Trophoblast cell (in vitro differentiated cells and primary cell): ENCODE measurements at regions not wholly inside any gene's neighbourhood (a gene's known extent, or its start where the extent isn't known, plus 50 kb on each side); places are given as distances from the start of the nearest gene placed in this dataset.

ENCODE experiments used
- DNase-seq, 2 donors: peaks; one replicate each; pipeline ENCODE4 v3.0.0-alpha.2; 2016
- H2AFZ ChIP-seq: 2 replicates; pipeline ENCODE4 v1.6.1; 2013; ENCODE audit warnings: low read length, moderate library complexity, mild to moderate bottlenecking; ENCODE audit not compliant: insufficient read depth, poor library complexity
- H2AK5ac ChIP-seq: 2 replicates; pipeline ENCODE4 v1.6.1; 2013; ENCODE audit warnings: mild to moderate bottlenecking, low read length
- H2BK120ac ChIP-seq: 2 replicates; pipeline ENCODE4 v1.6.1; 2013; ENCODE audit warnings: low read length, mild to moderate bottlenecking, moderate library complexity; ENCODE audit not compliant: insufficient read depth, poor library complexity
- H2BK12ac ChIP-seq: 2 replicates; pipeline ENCODE4 v1.6.1; 2013; ENCODE audit warnings: mild to moderate bottlenecking, low read length, moderate library complexity
- H2BK5ac ChIP-seq: 2 replicates; pipeline ENCODE4 v1.6.1; 2013; ENCODE audit warnings: low read length, low read depth, moderate library complexity, mild to moderate bottlenecking; ENCODE audit not compliant: poor library complexity
- H3K14ac ChIP-seq: 2 replicates; pipeline ENCODE4 v1.6.1; 2013; ENCODE audit warnings: mild to moderate bottlenecking, low read length
- H3K18ac ChIP-seq: 2 replicates; pipeline ENCODE4 v1.6.1; 2013; ENCODE audit warnings: mild to moderate bottlenecking, low read length
- H3K23ac ChIP-seq: 2 replicates; pipeline ENCODE4 v1.6.1; 2013; ENCODE audit warnings: low read length
- H3K27ac ChIP-seq: 2 replicates; pipeline ENCODE4 v1.5.1; 2013; ENCODE audit warnings: low read depth, mild to moderate bottlenecking, inconsistent platforms, low read length, moderate library complexity
- H3K27me3 ChIP-seq: 2 replicates; pipeline ENCODE4 v1.6.1; 2013; ENCODE audit warnings: inconsistent platforms, mild to moderate bottlenecking, low read length, moderate library complexity; ENCODE audit not compliant: insufficient read depth
- H3K36me3 ChIP-seq, 2 experiments: 1 replicate in 1 of 2; 2 replicates in 1 of 2; pipeline ENCODE4 v1.6.1; 2013; ENCODE audit warnings: low read length in 2 of 2, mild to moderate bottlenecking in 2 of 2, moderate library complexity in 1 of 2; ENCODE audit not compliant: insufficient read depth in 2 of 2, control insufficient read depth in 1 of 2
- H3K4ac ChIP-seq: 2 replicates; pipeline ENCODE4 v1.6.1; 2013; ENCODE audit warnings: low read depth, mild to moderate bottlenecking, low read length, moderate library complexity
- H3K4me1 ChIP-seq, 2 experiments: 1 replicate in 1 of 2; 2 replicates in 1 of 2; pipeline ENCODE4 v1.6.1; 2013; ENCODE audit warnings: low read length in 2 of 2, mild to moderate bottlenecking in 2 of 2, moderate library complexity in 1 of 2; ENCODE audit not compliant: insufficient read depth in 2 of 2, control insufficient read depth in 1 of 2
- H3K4me2 ChIP-seq: 2 replicates; pipeline ENCODE4 v1.6.1; 2013; ENCODE audit warnings: inconsistent platforms, mild to moderate bottlenecking, low read length, moderate library complexity
- H3K4me3 ChIP-seq: 2 replicates; pipeline ENCODE4 v1.5.1; 2013; ENCODE audit warnings: mild to moderate bottlenecking, low read depth, low read length, inconsistent platforms
- H3K79me1 ChIP-seq: one replicate; pipeline ENCODE4 v1.6.1; 2013; ENCODE audit warnings: low read length
- H3K79me2 ChIP-seq: 2 replicates; pipeline ENCODE4 v1.6.1; 2013; ENCODE audit warnings: low read length, mild to moderate bottlenecking; ENCODE audit not compliant: control insufficient read depth, insufficient read depth, poor library complexity
- H3K9ac ChIP-seq: 2 replicates; pipeline ENCODE4 v1.6.1; 2013; ENCODE audit warnings: mild to moderate bottlenecking, low read length
- H3K9me3 ChIP-seq: 2 replicates; pipeline ENCODE4 v1.6.1; 2013; ENCODE audit warnings: low read depth, mild to moderate bottlenecking, control low read depth, inconsistent platforms, low read length; ENCODE audit not compliant: insufficient read depth
- H4K12ac ChIP-seq: 2 replicates; pipeline ENCODE4 v1.6.1; 2013; ENCODE audit warnings: low read depth, mild to moderate bottlenecking, low read length, moderate library complexity
- H4K8ac ChIP-seq: 2 replicates; pipeline ENCODE4 v1.6.1; 2013; ENCODE audit warnings: low read depth, mild to moderate bottlenecking, low read length, moderate library complexity
- H4K91ac ChIP-seq: one replicate; pipeline ENCODE4 v1.6.1; 2013; ENCODE audit warnings: low read depth, mild to moderate bottlenecking, low read length, moderate library complexity
- WGBS: extraction: QIAGEN DNeasy Blood & Tissue Kit; methylation state at CpG from one replicate; pipeline ENCODE4 v1.1.7; 2013; ENCODE audit warnings: missing lambda C conversion rate; ENCODE audit not compliant: insufficient read length, insufficient coverage; ENCODE audit errors: extremely low coverage; 5-methylcytosine and 5-hydroxymethylcytosine counted together

DNA sequence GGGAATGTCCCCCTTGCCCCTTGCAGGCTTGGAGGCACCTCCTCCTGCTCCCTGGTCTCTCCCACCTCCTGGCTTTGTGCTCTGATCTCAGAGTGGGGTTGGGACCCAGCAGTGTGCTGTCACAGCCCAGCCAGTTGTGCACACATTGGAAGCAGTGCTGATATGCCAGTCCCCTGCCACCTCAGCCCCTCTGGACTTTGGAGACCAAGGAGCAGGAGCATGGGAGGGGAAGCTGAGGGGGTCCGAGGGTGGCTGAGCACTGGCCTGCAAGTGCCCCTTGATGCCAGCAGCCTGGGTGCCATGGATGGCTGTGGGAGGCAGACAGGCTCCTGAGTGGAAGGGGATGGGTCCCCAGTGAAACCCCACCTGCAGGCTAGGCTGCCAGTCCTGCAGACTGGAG, 235.4 kb downstream of the ZNF716 start:
- no CpG with 5 or more reads among the region's 1 CpG for WGBS
- Histone ChIP-seq H3K4ac (no peak overlapping the region), H3K23ac (no peak overlapping the region), H4K12ac (no peak overlapping the region), H3K4me3 (no peak overlapping the region), H2AFZ (no peak overlapping the region), H3K4me1 (no peaks in the 10 kb centered on the region), H3K4me2 (no peak overlapping the region), H2AK5ac (no peak overlapping the region), H3K79me2 (no peaks in the 10 kb centered on the region), H3K79me1 (no peaks in the 10 kb centered on the region), H3K27ac (no peak overlapping the region), H3K9me3 (peaks cover 7% of the 10 kb centered on the region), H3K18ac (no peak overlapping the region), H2BK5ac (no peak overlapping the region), H3K27me3 (no peaks in the 10 kb centered on the region), H2BK12ac (no peak overlapping the region), H3K36me3 (no peaks in the 10 kb centered on the region), H3K9ac (no peak overlapping the region), H2BK120ac (no peak overlapping the region), H4K91ac (no peak overlapping the region), H3K14ac (no peak overlapping the region), H4K8ac (no peak overlapping the region)
- DNase-seq, result no peak
